Stomach (tissue), 8 donors: ENCODE measurements at regions not wholly inside any gene's neighbourhood (a gene's known extent, or its start where the extent isn't known, plus 50 kb on each side); places are given as distances from the start of the nearest gene placed in this dataset.

Source experiments
- DNase-seq, 2 donors: peaks; one replicate each; pipeline versions ENCODE4 v3.0.0 to v3.0.0-alpha.2; 2013 to 2019
- H3K27ac ChIP-seq, 5 donors: fragments of 200-600 bp in 4 of 5; sonication (generic) in 4 of 5; one replicate each; pipeline ENCODE4 v1.5.1; 2013 to 2019; ENCODE audit warnings: mild to moderate bottlenecking in 1 of 5, moderate library complexity in 1 of 5
- H3K27me3 ChIP-seq, 3 donors: fragments of 200-600 bp; sonication (generic); one replicate each; pipeline ENCODE4 v1.5.1; 2017 to 2019; ENCODE audit warnings: mixed run types in 1 of 3
- H3K36me3 ChIP-seq, 4 donors: fragments of 200-600 bp; sonication (generic); 1 replicate in 3 of 4; 2 replicates in 1 of 4; pipeline ENCODE4 v1.5.1; 2016 to 2019
- H3K4me1 ChIP-seq, 4 donors: fragments of 200-600 bp; sonication (generic); one replicate each; pipeline ENCODE4 v1.5.1; 2016 to 2019
- H3K4me3 ChIP-seq, 4 donors: fragments of 200-600 bp; sonication (generic) in 3 of 4; one replicate each; pipeline ENCODE4 v1.5.1; 2016 to 2019; ENCODE audit warnings: mild to moderate bottlenecking in 1 of 4
- H3K9me3 ChIP-seq, 4 donors: fragments of 200-600 bp; sonication (generic); one replicate each; pipeline ENCODE4 v1.5.1; 2016 to 2019
- EP300 ChIP-seq: sonication (generic); formaldehyde crosslinking; IDR thresholded peaks from one replicate; pipeline ENCODE4 v1.6.1; 2017; ENCODE audit warnings: antibody characterized with exemption
- POLR2A ChIP-seq, 4 donors: fragments of 450-650 bp; IDR thresholded peaks; one replicate each; pipeline ENCODE4 v1.6.1; 2016; ENCODE audit warnings: antibody characterized with exemption in 4 of 4, control low read depth in 2 of 4, mild to moderate bottlenecking in 1 of 4, moderate library complexity in 1 of 4
- POLR2AphosphoS5 ChIP-seq, 3 donors: sonication (generic); formaldehyde crosslinking; IDR thresholded peaks; one replicate each; pipeline ENCODE4 v1.6.1; 2016; ENCODE audit warnings: antibody characterized with exemption in 3 of 3
- WGBS, 5 donors: extraction: QIAGEN DNeasy Blood & Tissue Kit in 3 of 5; methylation state at CpG; one replicate each; pipeline versions ENCODE4 v1.1.5 to v1.1.7; 2013 to 2018; 5-methylcytosine and 5-hydroxymethylcytosine counted together
- intact Hi-C: fragments of 100-400 bp; cut with DNase I; formaldehyde crosslinking; loops from one replicate; pipeline ENCODE4 v1.15.1; 2023; ENCODE audit warnings: low total_unique reads
- TF ChIP-seq, protein P1 (sequence below), 7 experiments: fragments of 450-650 bp in 4 of 7; fragments of 200-600 bp in 3 of 7; sonication (generic) in 3 of 7; IDR thresholded peaks; one replicate each; pipeline ENCODE4 v1.5.1; 2016 to 2019; ENCODE audit warnings: antibody characterized with exemption in 7 of 7, control low read depth in 2 of 7, mild to moderate bottlenecking in 1 of 7
- donor health status: healthy with polysubstance abuse.
- donor health status: Bipolar disorder and iron deficiency.
- donor health status: healthy.

DNA sequence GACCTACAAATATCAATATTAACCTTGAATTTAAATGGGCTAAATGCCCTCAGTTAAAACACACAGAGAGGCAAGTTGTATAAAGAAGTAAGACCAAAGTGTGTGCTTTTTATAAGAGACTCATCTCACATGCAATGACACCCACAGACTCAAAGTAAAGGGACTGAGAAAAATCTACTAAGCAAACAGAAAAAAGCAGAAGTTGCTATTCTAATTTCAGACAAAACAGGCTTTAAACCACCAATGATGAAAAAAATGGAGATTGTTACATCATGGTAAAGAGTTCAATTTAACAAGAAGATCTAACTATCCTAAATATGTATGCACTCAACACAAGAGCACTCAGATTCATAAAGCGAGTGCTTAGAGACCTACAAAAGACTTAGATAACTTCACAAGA lies 741.9 kb upstream of the MARCKS start:
- intact Hi-C loops, result no loop called here
- TF ChIP-seq POLR2AphosphoS5 (IDR thresholded peaks at IDR 0.05), result no peak
- TF ChIP-seq, protein P1, sequence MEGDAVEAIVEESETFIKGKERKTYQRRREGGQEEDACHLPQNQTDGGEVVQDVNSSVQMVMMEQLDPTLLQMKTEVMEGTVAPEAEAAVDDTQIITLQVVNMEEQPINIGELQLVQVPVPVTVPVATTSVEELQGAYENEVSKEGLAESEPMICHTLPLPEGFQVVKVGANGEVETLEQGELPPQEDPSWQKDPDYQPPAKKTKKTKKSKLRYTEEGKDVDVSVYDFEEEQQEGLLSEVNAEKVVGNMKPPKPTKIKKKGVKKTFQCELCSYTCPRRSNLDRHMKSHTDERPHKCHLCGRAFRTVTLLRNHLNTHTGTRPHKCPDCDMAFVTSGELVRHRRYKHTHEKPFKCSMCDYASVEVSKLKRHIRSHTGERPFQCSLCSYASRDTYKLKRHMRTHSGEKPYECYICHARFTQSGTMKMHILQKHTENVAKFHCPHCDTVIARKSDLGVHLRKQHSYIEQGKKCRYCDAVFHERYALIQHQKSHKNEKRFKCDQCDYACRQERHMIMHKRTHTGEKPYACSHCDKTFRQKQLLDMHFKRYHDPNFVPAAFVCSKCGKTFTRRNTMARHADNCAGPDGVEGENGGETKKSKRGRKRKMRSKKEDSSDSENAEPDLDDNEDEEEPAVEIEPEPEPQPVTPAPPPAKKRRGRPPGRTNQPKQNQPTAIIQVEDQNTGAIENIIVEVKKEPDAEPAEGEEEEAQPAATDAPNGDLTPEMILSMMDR (IDR thresholded peaks at IDR 0.05), result no peak
- no peak for TF ChIP-seq EP300
- no peak for TF ChIP-seq POLR2A (IDR thresholded peaks at IDR 0.05)
- 87 to 95% (median 89%) methylated on average over 1 of the region's 1 CpG for WGBS, 5 donors

DNA sequence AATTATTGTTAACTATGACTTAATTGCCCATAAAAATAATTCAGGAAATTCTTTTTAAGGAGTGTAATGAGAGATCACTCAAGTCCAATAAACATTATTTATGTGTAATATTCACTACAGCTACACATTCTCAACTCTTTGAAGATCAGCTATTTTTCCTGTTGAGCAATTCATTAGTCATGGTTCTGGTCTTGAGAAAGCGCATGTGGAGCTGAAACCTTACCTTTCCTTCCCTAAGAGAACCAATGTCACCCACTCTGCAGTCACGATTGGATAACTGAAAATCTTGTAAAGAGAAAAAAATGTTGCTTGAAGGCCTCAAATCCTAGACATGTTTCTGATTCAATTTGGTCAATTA lies 736.9 kb upstream of the MARCKS start:
- 64 to 73% (median 66%) methylated on average over 2 of the region's 2 CpGs for WGBS, 5 donors
- intact Hi-C loops, result no loop called here
- peaks cover 0 to 8% (median 3%) of the 10 kb centered on the region in 4 donors for H3K9me3 ChIP-seq
- H3K36me3 ChIP-seq, result no peaks in the 10 kb centered on the region
- no peak overlapping the region for H3K27ac ChIP-seq
- TF ChIP-seq EP300 (no peak), POLR2AphosphoS5 (IDR thresholded peaks at IDR 0.05) (no peak), POLR2A (IDR thresholded peaks at IDR 0.05) (no peak)
- TF ChIP-seq, protein P1 (IDR thresholded peaks at IDR 0.05), result no peak
- H3K27me3 ChIP-seq, result no peaks in the 10 kb centered on the region
- peaks cover 0 to 9% (median 3%) of the 10 kb centered on the region in 4 donors for H3K4me1 ChIP-seq
- DNase-seq, result no peak
- no peak overlapping the region for H3K4me3 ChIP-seq

More for the DNA sequence above, 741.9 kb upstream of the MARCKS start:
- Histone ChIP-seq H3K36me3 (no peaks in the 10 kb centered on the region), H3K9me3 (peaks cover 0 to 8% (median 3%) of the 10 kb centered on the region in 4 donors), H3K4me3 (no peak overlapping the region), H3K27ac (no peak overlapping the region), H3K27me3 (no peaks in the 10 kb centered on the region), H3K4me1 (peaks cover 0 to 1% (median 0%) of the 10 kb centered on the region in 4 donors)
- DNase-seq, result no peak

DNA sequence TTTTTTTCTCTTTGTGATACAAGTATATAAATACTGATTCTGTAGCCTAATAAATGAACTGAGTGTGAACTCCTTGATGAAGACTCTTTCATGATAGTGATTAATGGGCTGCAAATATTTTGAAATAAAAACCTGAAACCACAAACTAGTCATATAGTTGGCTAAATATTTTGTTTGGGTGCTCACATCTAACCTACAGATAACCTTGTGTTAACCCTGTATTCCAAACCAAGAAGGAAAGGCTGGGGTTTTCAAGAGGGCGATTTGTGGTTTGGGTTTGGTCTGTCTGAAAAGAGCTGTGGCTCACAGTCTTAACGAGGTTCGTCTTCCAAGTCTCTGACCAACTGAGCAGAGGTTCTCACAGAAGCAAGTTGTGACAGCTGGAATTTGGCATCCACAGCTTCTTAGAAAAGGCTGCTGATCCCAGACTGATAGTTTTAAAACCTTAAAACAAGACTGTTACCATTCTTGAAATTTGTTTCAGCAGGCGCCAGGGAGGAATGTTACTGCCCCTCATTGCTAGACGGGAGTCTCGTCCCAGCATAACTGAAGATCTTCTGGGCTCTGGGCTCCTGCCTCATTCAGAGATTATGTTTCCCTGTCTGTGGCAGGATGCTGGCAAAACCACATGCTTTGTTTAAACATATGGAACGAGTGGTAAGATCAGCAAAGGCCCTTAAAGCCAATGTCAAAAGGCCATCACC lies 736.4 kb upstream of the MARCKS start:
- no peak overlapping the region for H3K27ac ChIP-seq
- intact Hi-C loops, result no loop called here
- H3K36me3 ChIP-seq, result no peaks in the 10 kb centered on the region
- TF ChIP-seq EP300 (no peak), POLR2A (IDR thresholded peaks at IDR 0.05) (no peak)
- H3K27me3 ChIP-seq, result no peaks in the 10 kb centered on the region
- DNase-seq, result no peak
- peaks cover 0 to 8% (median 3%) of the 10 kb centered on the region in 4 donors for H3K9me3 ChIP-seq
- no peak overlapping the region for H3K4me3 ChIP-seq
- 32 to 50% (median 43%) methylated on average over 7 of the region's 7 CpGs for WGBS, 5 donors
- peaks cover 0 to 9% (median 3%) of the 10 kb centered on the region in 4 donors for H3K4me1 ChIP-seq

DNA sequence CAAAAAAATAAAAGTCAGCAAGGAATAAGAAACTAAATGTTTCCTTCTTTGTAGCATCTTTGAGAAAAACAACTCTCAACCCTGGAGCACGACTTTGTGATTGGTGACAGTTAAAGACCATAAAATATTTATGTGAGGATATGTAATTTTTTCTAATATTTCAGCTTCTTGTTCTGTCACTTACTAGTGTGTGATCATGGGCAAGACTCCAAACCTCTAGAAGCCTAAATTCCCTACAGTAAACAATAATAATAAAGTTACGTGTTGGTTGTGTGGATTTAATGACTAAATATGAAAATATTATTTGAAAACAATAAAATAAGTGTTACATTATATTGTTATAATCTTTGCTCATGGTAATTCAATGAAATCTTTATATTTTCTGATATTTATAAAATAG lies 735.6 kb upstream of the MARCKS start:
- TF ChIP-seq, protein P1 (IDR thresholded peaks at IDR 0.05), result no peak
- TF ChIP-seq POLR2A (IDR thresholded peaks at IDR 0.05) (no peak), POLR2AphosphoS5 (IDR thresholded peaks at IDR 0.05) (no peak), EP300 (no peak)
- Histone ChIP-seq H3K27ac (no peak overlapping the region), H3K4me1 (peaks cover 0 to 9% (median 3%) of the 10 kb centered on the region in 4 donors), H3K36me3 (no peaks in the 10 kb centered on the region), H3K4me3 (no peak overlapping the region), H3K9me3 (peaks cover 0 to 8% (median 3%) of the 10 kb centered on the region in 4 donors), H3K27me3 (no peaks in the 10 kb centered on the region)
- WGBS, 5 donors, result 82 to 90% (median 88%) methylated on average over 2 of the region's 2 CpGs
- DNase-seq, result no peak
- intact Hi-C loops, result no loop called here

DNA sequence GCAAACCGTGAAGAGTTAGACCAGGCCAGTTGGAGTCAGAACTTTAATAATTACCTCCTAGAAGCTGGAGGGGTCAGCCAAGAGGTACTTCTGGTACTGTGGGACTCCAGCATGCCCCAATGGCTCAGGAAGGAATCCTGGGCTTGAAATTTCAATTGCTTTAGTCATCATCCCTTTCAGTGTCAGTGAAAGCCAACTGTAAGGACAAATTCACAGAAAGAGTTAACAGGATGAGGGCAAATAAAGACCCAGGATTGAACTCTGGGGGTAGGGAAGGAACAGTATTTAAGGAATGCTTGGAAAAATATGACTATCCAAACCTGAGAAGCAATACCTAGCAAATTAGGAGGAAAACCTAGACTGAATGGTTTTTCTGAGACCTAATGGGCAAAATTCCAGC lies 735.1 kb upstream of the MARCKS start:
- TF ChIP-seq POLR2A (IDR thresholded peaks at IDR 0.05) (no peak), EP300 (no peak), POLR2AphosphoS5 (IDR thresholded peaks at IDR 0.05) (no peak)
- TF ChIP-seq, protein P1 (IDR thresholded peaks at IDR 0.05), result no peak
- Histone ChIP-seq H3K4me1 (peaks cover 0 to 9% (median 3%) of the 10 kb centered on the region in 4 donors), H3K9me3 (peaks cover 0 to 8% (median 3%) of the 10 kb centered on the region in 4 donors), H3K36me3 (no peaks in the 10 kb centered on the region), H3K27me3 (no peaks in the 10 kb centered on the region), H3K27ac (no peak overlapping the region), H3K4me3 (no peak overlapping the region)
- intact Hi-C loops, result no loop called here
- WGBS, 5 donors, result 70 to 84% (median 77%) methylated on average over 1 of the region's 1 CpG
- DNase-seq, result peak in 1 of 2 donors; percentile 20
